Left hindlimb (tissue), 1 donor: ENCODE measurements at regions not wholly inside any gene's neighbourhood (a gene's known extent, or its start where the extent isn't known, plus 50 kb on each side); places are given as distances from the start of the nearest gene placed in this dataset.
"Not testable (repeated sequence)": the region's sequence is repeated elsewhere in the genome, so short reads cannot be mapped to it uniquely, and the experiment has no call there.

ENCODE experiments used
- DNase-seq: peaks from one replicate; pipeline ENCODE4 v3.0.0-alpha.2; 2018

- no peak for DNase-seq
Observed at GRCh38 chr20:55678970-55679667, 326.2 kb downstream of the CBLN4 start.

DNA sequence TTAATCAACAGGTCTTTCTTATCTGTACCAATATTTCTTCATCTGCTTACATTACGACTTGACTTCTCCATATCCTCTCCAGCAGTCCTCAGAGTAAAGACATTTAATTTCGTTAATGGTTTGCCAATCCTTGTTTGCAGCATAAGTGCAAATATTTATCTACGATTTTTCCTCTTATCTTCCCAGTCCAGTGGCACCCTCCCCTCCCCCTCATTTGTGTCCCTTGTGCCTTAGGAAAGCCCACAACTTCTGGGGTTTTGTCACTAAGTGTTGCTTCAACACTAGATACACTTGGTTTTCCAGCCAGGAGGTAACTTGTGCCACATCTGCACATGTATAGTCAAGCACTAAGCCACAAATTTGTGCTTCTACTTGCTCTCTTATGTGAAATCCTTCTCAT, 327.2 kb downstream of the CBLN4 start:
- DNase-seq = no peak

DNA sequence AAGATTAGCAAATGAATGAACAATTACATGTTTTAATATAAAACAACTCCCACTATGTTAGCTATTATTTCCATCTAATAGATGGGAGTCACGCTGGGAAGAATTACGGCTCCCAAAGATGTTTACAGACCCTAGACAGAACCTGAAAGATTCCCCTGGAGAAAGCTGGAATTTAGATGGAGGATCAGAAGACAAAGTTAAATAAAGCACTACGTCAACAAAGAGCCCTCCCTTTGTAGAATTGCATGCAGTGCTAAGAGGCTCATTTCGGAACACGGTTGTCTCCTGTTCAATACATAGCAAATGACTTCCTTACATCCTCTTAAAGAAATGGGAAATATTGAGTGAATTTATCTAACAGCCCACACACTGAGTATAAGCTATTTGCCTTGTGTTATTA, 328.3 kb downstream of the CBLN4 start:
- no peak for DNase-seq

- no peak for DNase-seq
Observed at GRCh38 chr20:55676097-55676496, 329.2 kb downstream of the CBLN4 start.

- DNase-seq = no peak
Observed at GRCh38 chr20:55668631-55669030, 336.7 kb downstream of the CBLN4 start.

DNA sequence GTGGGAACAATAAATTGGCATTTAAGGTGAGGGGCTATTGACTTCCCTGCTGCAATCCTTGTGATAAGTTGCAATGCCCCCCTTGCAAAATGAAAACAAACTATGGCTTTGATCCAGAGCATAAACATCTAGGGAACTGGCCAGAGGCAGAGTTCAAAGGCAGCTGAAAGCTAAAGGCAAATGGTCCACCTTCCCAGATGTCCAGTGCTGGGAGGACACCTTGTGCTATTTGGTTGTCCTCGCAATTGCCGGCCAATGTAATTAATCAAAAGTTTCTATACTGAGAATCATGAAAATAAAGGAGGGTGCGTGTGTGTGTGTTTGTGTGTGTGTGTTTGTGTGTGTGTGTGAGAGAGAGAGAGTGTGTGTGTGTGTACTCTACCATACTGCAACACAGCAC, 337.4 kb downstream of the CBLN4 start:
- no peak for DNase-seq

- no peak for DNase-seq
Observed at GRCh38 chr20:55667024-55667423, 338.3 kb downstream of the CBLN4 start.

- no peak for DNase-seq
Observed at GRCh38 chr20:55656231-55656775, 349.0 kb downstream of the CBLN4 start.

GRCh38 chr20:55650657-55651360, 354.5 kb downstream of the CBLN4 start:
- DNase-seq = no peak

GRCh38 chr20:55649254-55649653, 356.1 kb downstream of the CBLN4 start:
- DNase-seq = no peak

DNA sequence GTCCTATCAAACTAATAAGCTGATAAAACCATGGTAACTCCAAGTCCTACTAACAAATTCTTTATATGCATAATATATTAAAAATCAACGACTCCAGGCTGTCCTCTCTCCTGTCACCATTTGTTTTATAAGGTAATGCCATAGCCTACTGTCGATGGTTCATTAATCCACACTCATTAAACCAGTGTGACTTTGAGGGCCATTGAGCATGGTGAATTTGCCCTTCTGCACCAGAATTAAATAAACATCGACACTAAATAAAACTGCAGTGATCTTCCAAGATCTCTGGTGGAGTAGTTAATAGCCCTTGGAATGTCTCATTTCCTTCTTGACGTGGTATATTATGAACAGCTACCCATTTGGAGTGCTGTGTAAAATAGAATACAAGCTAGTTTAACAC, 358.5 kb downstream of the CBLN4 start:
- DNase-seq = no peak

- DNase-seq = no peak
Observed at GRCh38 chr20:55641497-55641896, 363.8 kb downstream of the CBLN4 start.

GRCh38 chr20:55635870-55636269, 369.4 kb downstream of the CBLN4 start:
- no peak for DNase-seq

- no peak for DNase-seq
Observed at GRCh38 chr20:55632592-55632991, 372.7 kb downstream of the CBLN4 start.

GRCh38 chr20:55629143-55629542, 376.2 kb downstream of the CBLN4 start:
- not testable (repeated sequence) for DNase-seq

GRCh38 chr20:55626716-55627115, 378.6 kb downstream of the CBLN4 start:
- DNase-seq = no peak

GRCh38 chr20:55616367-55616766, 389.0 kb downstream of the CBLN4 start:
- no peak for DNase-seq

- no peak for DNase-seq
Observed at GRCh38 chr20:55615818-55616217, 389.5 kb downstream of the CBLN4 start.

DNA sequence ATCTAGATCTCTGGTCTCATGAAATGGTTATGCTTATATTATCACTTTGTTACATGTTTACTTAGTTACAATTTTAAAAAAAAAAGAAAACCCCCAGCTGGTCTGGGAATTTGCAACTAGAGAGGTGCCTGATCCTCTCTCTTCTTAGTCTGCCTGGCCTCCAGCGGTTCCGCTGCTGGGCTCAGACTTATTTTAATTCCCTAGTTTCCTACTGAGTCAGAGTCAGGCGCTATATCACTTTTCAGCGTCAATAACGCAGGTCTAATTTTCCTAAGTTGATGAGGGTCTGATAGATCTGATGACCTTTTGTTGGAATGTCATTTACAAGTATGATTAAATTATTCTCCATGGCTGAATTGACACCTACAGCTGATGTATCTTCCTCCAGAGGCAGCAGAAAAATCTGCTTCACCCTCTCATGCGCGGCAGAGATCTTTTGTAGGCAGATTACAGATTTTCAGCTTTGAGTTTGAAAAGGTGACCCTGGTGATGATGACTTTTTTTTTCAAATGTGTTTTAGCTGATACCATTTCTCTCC, 391.0 kb downstream of the CBLN4 start:
- no peak for DNase-seq

- no peak for DNase-seq
Observed at GRCh38 chr20:55610756-55611155, 394.6 kb downstream of the CBLN4 start.

- no peak for DNase-seq
Observed at GRCh38 chr20:55605594-55605993, 399.7 kb downstream of the CBLN4 start.

DNA sequence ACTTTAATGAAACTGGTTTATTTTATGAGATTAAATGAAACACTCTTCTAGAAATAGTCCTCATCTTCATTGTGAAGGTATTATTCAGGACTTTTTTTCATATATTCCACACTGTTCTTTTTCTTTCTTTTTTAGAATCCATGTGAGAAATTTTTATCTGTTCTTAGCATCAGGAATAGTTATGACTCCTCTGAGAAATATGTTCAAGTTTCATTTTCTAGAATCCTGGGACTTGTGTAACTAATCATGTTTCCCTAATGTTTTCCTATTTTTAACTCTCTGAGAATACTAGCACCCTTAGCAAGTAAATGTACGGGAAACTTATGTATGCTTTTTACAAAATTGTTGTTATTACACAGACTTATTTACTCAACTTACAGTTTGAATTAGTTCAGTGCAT, 407.8 kb downstream of the CBLN4 start:
- no peak for DNase-seq

DNA sequence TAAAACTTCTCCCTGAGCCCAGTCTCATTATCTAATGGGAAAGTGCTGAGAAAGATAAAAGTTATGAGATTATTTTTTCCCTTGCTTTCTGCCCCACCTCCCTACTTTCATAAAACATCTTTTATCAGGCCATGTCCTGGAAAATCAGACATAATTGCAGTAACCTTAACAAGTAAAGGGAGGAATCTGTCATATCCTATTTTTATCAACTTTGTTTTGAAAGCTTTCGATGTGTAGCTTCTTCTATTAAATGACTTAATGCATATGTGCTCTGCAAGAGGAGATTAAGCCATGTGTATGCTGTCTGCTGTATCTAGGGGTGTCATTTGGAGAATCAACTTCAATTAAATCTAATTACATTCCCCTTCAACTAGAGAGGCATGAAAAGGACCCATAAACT, 408.9 kb downstream of the CBLN4 start:
- DNase-seq = no peak

- DNase-seq = no peak
Observed at GRCh38 chr20:55592866-55593265, 412.5 kb downstream of the CBLN4 start.
